Thoracic aorta (tissue), 2 donors: ENCODE measurements at regions not wholly inside any gene's neighbourhood (a gene's known extent, or its start where the extent isn't known, plus 50 kb on each side); places are given as distances from the start of the nearest gene placed in this dataset.

Experiments
- ATAC-seq: fragments of 150-250 bp; one replicate; pipeline ENCODE4 v1.8.0; 2017; ENCODE audit warnings: low read depth; ENCODE audit not compliant: insufficient number of reproducible peaks, low FRiP score
- DNase-seq: peaks from one replicate; pipeline ENCODE4 v3.0.0-alpha.2; 2020; ENCODE audit warnings: low spot score
- H3K27ac ChIP-seq, 2 donors: fragments of 200-600 bp; sonication (generic); 1 replicate in 1 of 2; 2 replicates in 1 of 2; pipeline ENCODE4 v1.5.1; 2016; ENCODE audit warnings: mild to moderate bottlenecking in 2 of 2, moderate library complexity in 2 of 2
- H3K27me3 ChIP-seq: fragments of 200-600 bp; sonication (generic); replicated peaks from 2 replicates; pipeline ENCODE4 v1.6.0; 2016; ENCODE audit warnings: mild to moderate bottlenecking; ENCODE audit not compliant: insufficient read depth
- H3K36me3 ChIP-seq: fragments of 200-600 bp; sonication (generic); one replicate; pipeline ENCODE4 v1.5.1; 2016
- H3K4me1 ChIP-seq, 2 donors: fragments of 200-600 bp; sonication (generic); 1 replicate in 1 of 2; 2 replicates in 1 of 2; pipeline versions ENCODE4 v1.5.1 to v1.6.0; 2016; ENCODE audit warnings: low read depth in 2 of 2, mild to moderate bottlenecking in 1 of 2; ENCODE audit not compliant: control insufficient read depth in 1 of 2
- H3K4me3 ChIP-seq: fragments of 200-600 bp; sonication (generic); 2 replicates; pipeline ENCODE4 v1.5.1; 2016; ENCODE audit warnings: mild to moderate bottlenecking
- H3K9me3 ChIP-seq: fragments of 200-600 bp; sonication (generic); 2 replicates; pipeline ENCODE4 v1.5.1; 2016
- CTCF ChIP-seq: fragments of 200-600 bp; sonication (generic); IDR thresholded peaks from one replicate; pipeline ENCODE4 v1.5.1; 2019; ENCODE audit warnings: antibody characterized with exemption

- H3K4me1 ChIP-seq: peaks cover 18 to 32% of the 10 kb centered on the region in 2 donors
- H3K27ac ChIP-seq: no peak overlapping the region
- H3K27me3 ChIP-seq: no peaks in the 10 kb centered on the region
- no peak overlapping the region for H3K4me3 ChIP-seq
- DNase-seq: no peak
- H3K9me3 ChIP-seq: no peaks in the 10 kb centered on the region
- ATAC-seq: no peak
- no peaks in the 10 kb centered on the region for H3K36me3 ChIP-seq
- TF ChIP-seq CTCF: no peak
These were observed 188.0 kb upstream of the SLC24A3 start for GRCh38 chr20:19024296-19025035.

- H3K9me3 ChIP-seq: no peaks in the 10 kb centered on the region
- no peaks in the 10 kb centered on the region for H3K27me3 ChIP-seq
- DNase-seq (no peak), ATAC-seq (no peak)
- H3K4me3 ChIP-seq: peak overlapping the region; percentile 14
- TF ChIP-seq CTCF: no peak
- no peaks in the 10 kb centered on the region for H3K36me3 ChIP-seq
- peaks cover 18 to 32% of the 10 kb centered on the region in 2 donors for H3K4me1 ChIP-seq
- H3K27ac ChIP-seq: peak overlapping the region; percentile 42 to 82
These were observed 186.9 kb upstream of the SLC24A3 start for GRCh38 chr20:19025430-19026120.

GRCh38 chr20:19026121-19026878 is 186.1 kb upstream of the SLC24A3 start:
- DNase-seq: no peak
- Histone ChIP-seq H3K4me3 (peak overlapping the region; percentile 14), H3K4me1 (peaks cover 18 to 32% of the 10 kb centered on the region in 2 donors), H3K27me3 (no peaks in the 10 kb centered on the region), H3K36me3 (no peaks in the 10 kb centered on the region), H3K27ac (peak overlapping the region; percentile 42 to 82), H3K9me3 (no peaks in the 10 kb centered on the region)
- peak; percentile 78 for ATAC-seq
- no peak for TF ChIP-seq CTCF

GRCh38 chr20:19026901-19027644 is 185.4 kb upstream of the SLC24A3 start:
- no peaks in the 10 kb centered on the region for H3K36me3 ChIP-seq
- H3K9me3 ChIP-seq: no peaks in the 10 kb centered on the region
- H3K4me1 ChIP-seq: peaks cover 18 to 32% of the 10 kb centered on the region in 2 donors
- peak overlapping the region in 1 of 2 donors; percentile 82 for H3K27ac ChIP-seq
- no peaks in the 10 kb centered on the region for H3K27me3 ChIP-seq
- H3K4me3 ChIP-seq: no peak overlapping the region
- ATAC-seq (no peak), DNase-seq (no peak)
- no peak for TF ChIP-seq CTCF
